K562 (cell line): ENCODE measurements at regions not wholly inside any gene's neighbourhood (a gene's known extent, or its start where the extent isn't known, plus 50 kb on each side); places are given as distances from the start of the nearest gene placed in this dataset.

Experiments
- ATAC-seq: fragments of 200-7000 bp; cut with Tn5 transposase; 3 replicates; pipeline ENCODE4 v1.9.1; 2020; ENCODE audit warnings: moderate library complexity
- BruUV-seq: library from RNA; stranded (reverse); fragments of 400-500 nt; replicated peaks from 2 replicates; lab custom pipeline; 2021; lab: Mats Ljungman, UMichigan
- CTCF ChIA-PET: fragments of 300-600 bp; formaldehyde crosslinking; extraction: SDS; loops from one replicate; lab custom pipeline; 2021; ENCODE audit warnings: low intra/inter-chr PET ratio; lab: Yijun Ruan, JAX
- POLR2A ChIA-PET: fragments of 300-600, 350-650 bp; sonication (Branson Sonifier 250); formaldehyde crosslinking; extraction: SDS; loops from one replicate; lab custom pipeline; 2021; ENCODE audit warnings: antibody characterized with exemption, inconsistent platforms; lab: Yijun Ruan, JAX
- DNase-seq, 4 experiments: peaks; one replicate each; pipeline versions ENCODE4 v3.0.0 to v3.0.0-alpha.2; 2011 to 2018; ENCODE audit warnings: low spot score in 3 of 4, mixed read lengths in 3 of 4; ENCODE audit errors: extremely low read depth in 1 of 4
- FAIRE-seq: peaks from 2 replicates; lab custom pipeline; 2011; peaks lifted over from hg19 to GRCh38; lab: Jason Lieb, UNC
- H2AFZ ChIP-seq: 2 replicates; pipeline ENCODE4 v1.6.0; 2011; ENCODE audit warnings: low read depth, low read length, control low read depth, inconsistent platforms
- H3K27ac ChIP-seq: fragments of 200-600 bp; 3 replicates; pipeline ENCODE4 v1.8.0; 2011; ENCODE audit warnings: low read depth, mild to moderate bottlenecking, control low read depth, inconsistent platforms, low read length, moderate library complexity, mixed read lengths; ENCODE audit errors: extremely low read depth
- H3K27me3 ChIP-seq, 2 experiments: fragments of 300-600 bp in 1 of 2; 2 replicates in 1 of 2; 3 replicates in 1 of 2; pipeline versions ENCODE4 v1.6.0 to v1.8.0; 2011; ENCODE audit warnings: inconsistent platforms in 2 of 2, low read length in 2 of 2, mild to moderate bottlenecking in 1 of 2, mixed read lengths in 1 of 2, moderate library complexity in 1 of 2; ENCODE audit not compliant: control insufficient read depth in 2 of 2, insufficient read depth in 2 of 2
- H3K36me3 ChIP-seq: fragments of 300-600 bp; 3 replicates; pipeline ENCODE4 v1.8.0; 2011; ENCODE audit warnings: mild to moderate bottlenecking, low read length, inconsistent platforms; ENCODE audit not compliant: control insufficient read depth, insufficient read depth
- H3K4me1 ChIP-seq, 2 experiments: fragments of 200-600 bp in 1 of 2; replicated peaks in 1 of 2; 2 replicates in 1 of 2; 3 replicates in 1 of 2; pipeline versions ENCODE4 v1.5.1 to v1.8.0; 2011; ENCODE audit warnings: inconsistent platforms in 2 of 2, low read length in 2 of 2, mild to moderate bottlenecking in 1 of 2, mixed read lengths in 1 of 2, moderate library complexity in 1 of 2; ENCODE audit not compliant: control insufficient read depth in 2 of 2, insufficient read depth in 2 of 2
- H3K4me2 ChIP-seq: 2 replicates; pipeline ENCODE4 v1.6.1; 2011; ENCODE audit warnings: low read length, control low read depth, inconsistent platforms, mixed read lengths; ENCODE audit not compliant: insufficient read depth
- H3K4me3 ChIP-seq: fragments of 200-600 bp; sonication (generic), shearing (Covaris generic); 2 replicates; pipeline ENCODE4 v1.5.1; 2016; ENCODE audit warnings: control low read depth, inconsistent platforms
- H3K79me2 ChIP-seq: fragments of 200-600 bp; 3 replicates; pipeline ENCODE4 v1.8.0; 2011; ENCODE audit warnings: low read length, inconsistent platforms; ENCODE audit not compliant: control insufficient read depth, insufficient read depth
- H3K9ac ChIP-seq, 2 experiments: 2 replicates each; pipeline versions ENCODE4 v1.6.0 to v1.6.1; 2011; ENCODE audit warnings: low read depth in 2 of 2, low read length in 2 of 2, control low read depth in 1 of 2, inconsistent platforms in 1 of 2, mild to moderate bottlenecking in 1 of 2, mixed read lengths in 1 of 2; ENCODE audit not compliant: insufficient read depth in 1 of 2
- H3K9me1 ChIP-seq: one replicate; pipeline ENCODE4 v1.6.0; 2011; ENCODE audit warnings: inconsistent platforms, mild to moderate bottlenecking, low read length, moderate library complexity; ENCODE audit not compliant: control insufficient read depth, insufficient read depth
- H3K9me3 ChIP-seq: replicated peaks from 2 replicates; pipeline ENCODE4 v1.5.1; 2011; ENCODE audit warnings: low read depth, low read length, inconsistent platforms; ENCODE audit not compliant: control insufficient read depth, insufficient read depth
- H4K20me1 ChIP-seq: replicated peaks from 2 replicates; pipeline ENCODE4 v1.6.1; 2011; ENCODE audit warnings: low read length, inconsistent platforms, mixed read lengths; ENCODE audit not compliant: control insufficient read depth, insufficient read depth
- BCL6 ChIP-seq: fragments of 250-450 bp; sonication (Bioruptor Pico); IDR thresholded peaks from 2 replicates; pipeline ENCODE4 v1.4.0; 2020
- FOXP1 ChIP-seq: sonication (generic); formaldehyde crosslinking; IDR thresholded peaks from 2 replicates; pipeline ENCODE4 v1.8.0; 2022; ENCODE audit warnings: mild to moderate bottlenecking, missing genetic modification reagents
- LEF1 ChIP-seq: fragments of 450-650 bp; IDR thresholded peaks from 2 replicates; pipeline ENCODE4 v1.6.1; 2016; ENCODE audit warnings: mild to moderate bottlenecking
- POLR2AphosphoS2 ChIP-seq: IDR thresholded peaks from 2 replicates; pipeline ENCODE4 v1.6.1; 2012; ENCODE audit warnings: low read length, improper control_type of control experiment
- YY1 ChIP-seq, 3 experiments: IDR thresholded peaks; 2 replicates each; pipeline ENCODE4 v1.6.1; 2011; ENCODE audit warnings: low read length in 2 of 3, mild to moderate bottlenecking in 2 of 3, moderate library complexity in 2 of 3, borderline replicate concordance in 1 of 3, control low read depth in 1 of 3, low read depth in 1 of 3; ENCODE audit not compliant: insufficient read depth in 3 of 3, insufficient replicate concordance in 2 of 3, control insufficient read depth in 1 of 3, insufficient read length in 1 of 3; ENCODE audit errors: extremely low read depth in 1 of 3
- ZBED1 ChIP-seq: IDR thresholded peaks from 2 replicates; pipeline ENCODE4 v1.6.1; 2014
- in situ Hi-C: fragments of 300-500 bp; cut with MboI; formaldehyde crosslinking; loops from 4 replicates; pipeline ENCODE4 v1.15.0; 2018; ENCODE audit warnings: inconsistent platforms, mixed read lengths
- intact Hi-C: fragments of 100-400 bp; cut with micrococcal nuclease; formaldehyde crosslinking; loops from 2 replicates; pipeline ENCODE4 v1.14.2; 2022
- TF ChIP-seq, protein P1 (sequence below): sonication (generic); formaldehyde crosslinking; IDR thresholded peaks from 2 replicates; pipeline ENCODE4 v1.8.1; 2023; ENCODE audit warnings: mild to moderate bottlenecking, missing genetic modification reagents
- TF ChIP-seq, protein P2 (sequence below): fragments of 250-450 bp; sonication (Bioruptor Pico); IDR thresholded peaks from 2 replicates; pipeline ENCODE4 v1.8.0; 2021; ENCODE audit warnings: borderline replicate concordance, mild to moderate bottlenecking, moderate library complexity; ENCODE audit not compliant: poor library complexity, severe bottlenecking
- TF ChIP-seq, protein P3 (sequence below): fragments of 250-450 bp; sonication (Bioruptor Pico); IDR thresholded peaks from 2 replicates; pipeline ENCODE4 v1.5.0; 2022; ENCODE audit warnings: mild to moderate bottlenecking
- TF ChIP-seq, protein P4 (sequence below), 2 experiments: fragments of 150-350 bp in 1 of 2; IDR thresholded peaks; 2 replicates each; pipeline ENCODE4 v1.6.1; 2012 to 2016; ENCODE audit warnings: low read depth in 2 of 2, low read length in 2 of 2, mild to moderate bottlenecking in 1 of 2, moderate library complexity in 1 of 2
- TF ChIP-seq, protein P5 (sequence below): fragments of 450-650 bp; formaldehyde crosslinking; conservative IDR thresholded peaks from 2 replicates; pipeline ENCODE4 v1.4.0; 2022; ENCODE audit warnings: mild to moderate bottlenecking, missing genetic modification characterization
- TF ChIP-seq, protein P6 (sequence below), 2 experiments: fragments of 200-800 bp in 1 of 2; sonication (Bioruptor generic) in 1 of 2; sonication (generic) in 1 of 2; formaldehyde crosslinking in 1 of 2; IDR thresholded peaks in 1 of 2; conservative IDR thresholded peaks in 1 of 2; 2 replicates each; pipeline versions ENCODE4 v1.5.0 to v1.6.1; 2016 to 2020; ENCODE audit warnings: missing compliant biosample characterization in 1 of 2, missing genetic modification characterization in 1 of 2, missing genetic modification reagents in 1 of 2

DNA sequence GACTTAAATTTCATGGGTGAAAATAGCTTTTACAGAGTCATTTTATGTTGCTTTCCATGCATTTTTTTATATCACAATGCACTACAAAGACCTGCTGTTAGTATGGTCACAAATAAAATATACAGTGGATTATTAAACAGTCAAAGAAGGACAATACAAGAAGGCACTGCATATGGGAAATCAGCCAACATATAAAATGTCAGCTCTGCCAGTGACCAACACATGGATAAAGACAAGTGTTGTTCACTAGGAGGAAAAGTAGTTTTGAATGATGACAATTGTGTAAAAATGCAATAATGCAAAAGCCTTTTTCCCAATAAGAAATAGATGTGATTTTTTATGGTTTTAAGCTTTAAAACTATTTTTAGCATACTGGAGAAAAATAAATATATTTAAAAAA lies 425.3 kb upstream of the CBLB start:
- no peak for ATAC-seq
- intact Hi-C loops = no loop called here
- FAIRE-seq = no peak
- TF ChIP-seq YY1 (IDR thresholded peaks at IDR 0.05; ENCODE audit: borderline replicate concordance in 1 of 3, control insufficient read depth in 1 of 3, extremely low read depth in 1 of 3, insufficient read depth in 3 of 3, insufficient read length in 1 of 3, insufficient replicate concordance in 2 of 3, low read depth in 1 of 3, low read length in 2 of 3) = no peak
- no peak for TF ChIP-seq BCL6 (CRISPR knock-in tag)
- no peak for TF ChIP-seq FOXP1 (CRISPR knock-in tag)
- no peak for TF ChIP-seq LEF1
- no peak for TF ChIP-seq POLR2AphosphoS2
- TF ChIP-seq, protein P1, sequence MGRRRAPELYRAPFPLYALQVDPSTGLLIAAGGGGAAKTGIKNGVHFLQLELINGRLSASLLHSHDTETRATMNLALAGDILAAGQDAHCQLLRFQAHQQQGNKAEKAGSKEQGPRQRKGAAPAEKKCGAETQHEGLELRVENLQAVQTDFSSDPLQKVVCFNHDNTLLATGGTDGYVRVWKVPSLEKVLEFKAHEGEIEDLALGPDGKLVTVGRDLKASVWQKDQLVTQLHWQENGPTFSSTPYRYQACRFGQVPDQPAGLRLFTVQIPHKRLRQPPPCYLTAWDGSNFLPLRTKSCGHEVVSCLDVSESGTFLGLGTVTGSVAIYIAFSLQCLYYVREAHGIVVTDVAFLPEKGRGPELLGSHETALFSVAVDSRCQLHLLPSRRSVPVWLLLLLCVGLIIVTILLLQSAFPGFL (CRISPR knock-in tag) = no peak
- TF ChIP-seq, protein P2, sequence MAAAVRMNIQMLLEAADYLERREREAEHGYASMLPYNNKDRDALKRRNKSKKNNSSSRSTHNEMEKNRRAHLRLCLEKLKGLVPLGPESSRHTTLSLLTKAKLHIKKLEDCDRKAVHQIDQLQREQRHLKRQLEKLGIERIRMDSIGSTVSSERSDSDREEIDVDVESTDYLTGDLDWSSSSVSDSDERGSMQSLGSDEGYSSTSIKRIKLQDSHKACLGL (CRISPR knock-in tag) = no peak
- TF ChIP-seq, protein P3, sequence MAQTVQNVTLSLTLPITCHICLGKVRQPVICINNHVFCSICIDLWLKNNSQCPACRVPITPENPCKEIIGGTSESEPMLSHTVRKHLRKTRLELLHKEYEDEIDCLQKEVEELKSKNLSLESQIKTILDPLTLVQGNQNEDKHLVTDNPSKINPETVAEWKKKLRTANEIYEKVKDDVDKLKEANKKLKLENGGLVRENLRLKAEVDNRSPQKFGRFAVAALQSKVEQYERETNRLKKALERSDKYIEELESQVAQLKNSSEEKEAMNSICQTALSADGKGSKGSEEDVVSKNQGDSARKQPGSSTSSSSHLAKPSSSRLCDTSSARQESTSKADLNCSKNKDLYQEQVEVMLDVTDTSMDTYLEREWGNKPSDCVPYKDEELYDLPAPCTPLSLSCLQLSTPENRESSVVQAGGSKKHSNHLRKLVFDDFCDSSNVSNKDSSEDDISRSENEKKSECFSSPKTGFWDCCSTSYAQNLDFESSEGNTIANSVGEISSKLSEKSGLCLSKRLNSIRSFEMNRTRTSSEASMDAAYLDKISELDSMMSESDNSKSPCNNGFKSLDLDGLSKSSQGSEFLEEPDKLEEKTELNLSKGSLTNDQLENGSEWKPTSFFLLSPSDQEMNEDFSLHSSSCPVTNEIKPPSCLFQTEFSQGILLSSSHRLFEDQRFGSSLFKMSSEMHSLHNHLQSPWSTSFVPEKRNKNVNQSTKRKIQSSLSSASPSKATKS (CRISPR knock-in tag) = no peak
- TF ChIP-seq ZBED1 = no peak
- TF ChIP-seq, protein P4, sequence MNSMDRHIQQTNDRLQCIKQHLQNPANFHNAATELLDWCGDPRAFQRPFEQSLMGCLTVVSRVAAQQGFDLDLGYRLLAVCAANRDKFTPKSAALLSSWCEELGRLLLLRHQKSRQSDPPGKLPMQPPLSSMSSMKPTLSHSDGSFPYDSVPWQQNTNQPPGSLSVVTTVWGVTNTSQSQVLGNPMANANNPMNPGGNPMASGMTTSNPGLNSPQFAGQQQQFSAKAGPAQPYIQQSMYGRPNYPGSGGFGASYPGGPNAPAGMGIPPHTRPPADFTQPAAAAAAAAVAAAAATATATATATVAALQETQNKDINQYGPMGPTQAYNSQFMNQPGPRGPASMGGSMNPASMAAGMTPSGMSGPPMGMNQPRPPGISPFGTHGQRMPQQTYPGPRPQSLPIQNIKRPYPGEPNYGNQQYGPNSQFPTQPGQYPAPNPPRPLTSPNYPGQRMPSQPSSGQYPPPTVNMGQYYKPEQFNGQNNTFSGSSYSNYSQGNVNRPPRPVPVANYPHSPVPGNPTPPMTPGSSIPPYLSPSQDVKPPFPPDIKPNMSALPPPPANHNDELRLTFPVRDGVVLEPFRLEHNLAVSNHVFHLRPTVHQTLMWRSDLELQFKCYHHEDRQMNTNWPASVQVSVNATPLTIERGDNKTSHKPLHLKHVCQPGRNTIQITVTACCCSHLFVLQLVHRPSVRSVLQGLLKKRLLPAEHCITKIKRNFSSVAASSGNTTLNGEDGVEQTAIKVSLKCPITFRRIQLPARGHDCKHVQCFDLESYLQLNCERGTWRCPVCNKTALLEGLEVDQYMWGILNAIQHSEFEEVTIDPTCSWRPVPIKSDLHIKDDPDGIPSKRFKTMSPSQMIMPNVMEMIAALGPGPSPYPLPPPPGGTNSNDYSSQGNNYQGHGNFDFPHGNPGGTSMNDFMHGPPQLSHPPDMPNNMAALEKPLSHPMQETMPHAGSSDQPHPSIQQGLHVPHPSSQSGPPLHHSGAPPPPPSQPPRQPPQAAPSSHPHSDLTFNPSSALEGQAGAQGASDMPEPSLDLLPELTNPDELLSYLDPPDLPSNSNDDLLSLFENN (IDR thresholded peaks at IDR 0.05; ENCODE audit: low read depth in 2 of 2, low read length in 2 of 2) = no peak
- TF ChIP-seq, protein P5, sequence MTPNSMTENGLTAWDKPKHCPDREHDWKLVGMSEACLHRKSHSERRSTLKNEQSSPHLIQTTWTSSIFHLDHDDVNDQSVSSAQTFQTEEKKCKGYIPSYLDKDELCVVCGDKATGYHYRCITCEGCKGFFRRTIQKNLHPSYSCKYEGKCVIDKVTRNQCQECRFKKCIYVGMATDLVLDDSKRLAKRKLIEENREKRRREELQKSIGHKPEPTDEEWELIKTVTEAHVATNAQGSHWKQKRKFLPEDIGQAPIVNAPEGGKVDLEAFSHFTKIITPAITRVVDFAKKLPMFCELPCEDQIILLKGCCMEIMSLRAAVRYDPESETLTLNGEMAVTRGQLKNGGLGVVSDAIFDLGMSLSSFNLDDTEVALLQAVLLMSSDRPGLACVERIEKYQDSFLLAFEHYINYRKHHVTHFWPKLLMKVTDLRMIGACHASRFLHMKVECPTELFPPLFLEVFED (CRISPR knock-in tag) = no peak
- TF ChIP-seq, protein P6, sequence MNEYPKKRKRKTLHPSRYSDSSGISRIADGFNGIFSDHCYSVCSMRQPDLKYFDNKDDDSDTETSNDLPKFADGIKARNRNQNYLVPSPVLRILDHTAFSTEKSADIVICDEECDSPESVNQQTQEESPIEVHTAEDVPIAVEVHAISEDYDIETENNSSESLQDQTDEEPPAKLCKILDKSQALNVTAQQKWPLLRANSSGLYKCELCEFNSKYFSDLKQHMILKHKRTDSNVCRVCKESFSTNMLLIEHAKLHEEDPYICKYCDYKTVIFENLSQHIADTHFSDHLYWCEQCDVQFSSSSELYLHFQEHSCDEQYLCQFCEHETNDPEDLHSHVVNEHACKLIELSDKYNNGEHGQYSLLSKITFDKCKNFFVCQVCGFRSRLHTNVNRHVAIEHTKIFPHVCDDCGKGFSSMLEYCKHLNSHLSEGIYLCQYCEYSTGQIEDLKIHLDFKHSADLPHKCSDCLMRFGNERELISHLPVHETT (CRISPR knock-in tag; conservative IDR thresholded peaks at IDR 0.05 in 1 of 2, IDR thresholded peaks at IDR 0.05 in 1 of 2) = no peak

More for the DNA sequence above, 425.3 kb upstream of the CBLB start:
- Histone ChIP-seq H3K9me3 (no peaks in the 10 kb centered on the region), H3K4me3 (no peak overlapping the region), H2AFZ (no peak overlapping the region), H3K4me1 (no peaks in the 10 kb centered on the region), H3K4me2 (no peak overlapping the region), H4K20me1 (no peaks in the 10 kb centered on the region), H3K27ac (no peak overlapping the region), H3K36me3 (no peaks in the 10 kb centered on the region), H3K9ac (no peak overlapping the region), H3K79me2 (no peaks in the 10 kb centered on the region), H3K27me3 (no peaks in the 10 kb centered on the region), H3K9me1 (no peaks in the 10 kb centered on the region)
- no peak for DNase-seq
- POLR2A ChIA-PET = no interaction called here
- no TSS peak for BruUV-seq
- in situ Hi-C loops = no loop called here
- CTCF ChIA-PET = no interaction called here
